ENCODE measurements at regions not wholly inside any gene's neighbourhood (a gene's known extent, or its start where the extent isn't known, plus 50 kb on each side); places are given as distances from the start of the nearest gene placed in this dataset.

- TF ChIP-seq CTCF (optimal IDR thresholded peaks at IDR 0.05 in 1 of 3, IDR thresholded peaks at IDR 0.05 in 1 of 3, conservative IDR thresholded peaks at IDR 0.05 in 1 of 3; ENCODE audit: extremely low read depth in 1 of 3, insufficient read depth in 2 of 3, low read length in 3 of 3) (no peak), EZH2 (IDR thresholded peaks at IDR 0.05; ENCODE audit: low read length) (no peak)
Measured at GRCh38 chr6:92647630-92648029, 771.7 kb downstream of the EPHA7 start.

Data from keratinocyte (primary cell).